Left renal cortex interstitium (tissue), 4 donors: ENCODE measurements at regions not wholly inside any gene's neighbourhood (a gene's known extent, or its start where the extent isn't known, plus 50 kb on each side); places are given as distances from the start of the nearest gene placed in this dataset.
A peak's percentile ranks its signal among the peaks of the same experiment; 100 is the strongest.
"Not testable (repeated sequence)": the region's sequence is repeated elsewhere in the genome, so short reads cannot be mapped to it uniquely, and the experiment has no call there.

Source experiments
- DNase-seq, 4 donors: peaks; one replicate each; pipeline ENCODE4 v3.0.0-alpha.2; 2013; ENCODE audit warnings: low read depth in 4 of 4, low spot score in 2 of 4, missing footprints in 1 of 4

- DNase-seq: no peak
These were observed 476.8 kb upstream of the CYLC2 start for GRCh38 chr9:102518324-102518723.

DNA sequence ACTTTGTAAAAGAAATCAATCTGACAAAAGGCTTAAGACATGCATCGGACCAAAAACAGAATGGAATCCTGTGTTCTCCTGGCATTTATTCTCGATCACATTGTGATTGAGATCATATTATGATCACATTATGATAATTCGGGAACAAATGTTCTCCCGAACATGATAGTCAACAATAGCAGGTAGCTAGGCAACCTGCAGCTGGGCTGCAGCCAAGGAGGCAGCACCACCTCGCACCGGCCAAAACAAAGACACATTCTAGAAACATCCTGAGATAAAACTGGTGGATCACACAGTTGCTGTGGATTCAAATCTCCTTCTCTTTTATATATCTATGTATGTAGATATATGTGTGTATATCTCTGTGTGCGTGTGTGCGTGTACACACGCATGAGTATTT lies 480.6 kb upstream of the CYLC2 start:
- DNase-seq: no peak

GRCh38 chr9:102507044-102507687 lies 488.0 kb upstream of the CYLC2 start:
- no peak for DNase-seq

GRCh38 chr9:102506406-102506805 lies 488.7 kb upstream of the CYLC2 start:
- DNase-seq: peak in 3 of 4 donors; percentile 45 to 53 (median 47)

- DNase-seq: no peak
These were observed 495.7 kb upstream of the CYLC2 start for GRCh38 chr9:102499468-102499867.

- DNase-seq: no peak
These were observed 497.4 kb upstream of the CYLC2 start for GRCh38 chr9:102497709-102498108.

- not testable (repeated sequence) for DNase-seq
These were observed 508.2 kb upstream of the CYLC2 start for GRCh38 chr9:102486976-102487375.

GRCh38 chr9:102483651-102484050 lies 511.5 kb upstream of the CYLC2 start:
- no peak for DNase-seq

DNA sequence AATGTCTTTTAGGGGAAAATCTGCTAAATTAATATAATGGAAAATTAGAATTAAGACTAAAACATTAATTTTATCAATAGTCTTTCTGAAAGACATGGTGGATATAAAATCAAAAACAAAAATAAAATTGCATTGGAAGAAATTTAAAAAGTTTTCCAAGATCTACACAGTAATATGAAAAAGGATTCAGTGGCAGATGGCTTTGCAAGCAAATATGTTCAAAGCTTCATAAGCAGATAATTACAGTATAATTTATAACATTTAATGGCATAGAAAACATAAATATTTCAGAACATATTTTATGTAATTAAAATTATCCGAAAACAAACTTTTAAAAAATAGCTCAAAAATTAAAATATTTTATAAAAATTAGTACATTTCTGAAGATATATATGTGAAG lies 512.4 kb upstream of the CYLC2 start:
- no peak for DNase-seq

- DNase-seq: no peak
These were observed 515.9 kb upstream of the CYLC2 start for GRCh38 chr9:102479191-102479590.

GRCh38 chr9:102474357-102474756 lies 520.8 kb upstream of the CYLC2 start:
- no peak for DNase-seq

DNA sequence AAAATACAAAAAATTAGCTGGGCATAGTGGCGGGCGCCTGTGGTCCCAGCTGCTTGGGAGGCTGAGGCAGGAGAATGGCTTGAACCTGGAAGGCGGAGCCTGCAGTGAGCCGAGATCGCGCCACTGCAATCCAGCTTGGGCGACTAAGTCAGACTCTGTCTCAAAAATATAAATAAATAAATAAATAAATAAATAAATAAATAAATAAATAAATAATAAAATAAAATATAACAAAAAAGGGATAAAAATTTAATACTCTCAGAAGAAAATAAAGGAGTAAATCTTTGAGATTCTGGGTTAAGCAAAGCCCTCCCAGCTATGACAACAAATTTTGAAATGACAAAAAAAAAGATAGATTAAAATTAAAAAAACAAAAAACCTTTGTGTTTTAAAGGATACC lies 525.7 kb upstream of the CYLC2 start:
- DNase-seq: not testable (repeated sequence)

DNA sequence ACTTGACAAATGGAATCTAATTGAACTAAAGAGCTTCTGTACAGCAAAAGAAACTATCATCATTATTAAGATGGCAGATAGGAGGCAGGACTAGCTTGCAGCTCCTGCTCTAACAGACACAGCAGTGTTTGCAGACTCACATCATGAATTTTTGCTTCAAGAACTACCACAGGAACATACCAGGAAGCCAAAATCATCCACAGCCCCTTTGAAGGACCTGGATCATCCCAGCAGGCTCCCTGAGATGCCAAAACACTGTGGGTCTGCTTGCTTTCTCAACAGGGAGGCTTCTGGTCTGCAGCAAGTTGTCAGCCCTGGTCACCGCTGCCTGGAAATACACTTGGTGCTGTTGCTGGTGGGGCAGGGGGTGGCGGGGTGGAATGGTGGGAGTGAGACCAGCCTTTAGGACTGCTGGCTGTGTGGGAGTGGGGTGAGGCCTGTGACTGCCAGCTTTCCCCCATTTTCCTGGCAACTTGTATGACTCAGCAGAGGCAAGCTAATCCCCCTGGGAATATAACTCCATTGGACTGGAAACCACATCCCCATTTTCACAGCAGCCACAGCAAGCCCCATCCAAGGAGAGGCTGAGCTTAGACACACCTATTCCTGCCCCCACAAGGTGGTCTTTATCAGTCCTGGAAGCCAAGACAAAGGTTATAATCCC lies 533.8 kb upstream of the CYLC2 start:
- DNase-seq: no peak

GRCh38 chr9:102459828-102460227 lies 535.3 kb upstream of the CYLC2 start:
- DNase-seq: no peak

DNA sequence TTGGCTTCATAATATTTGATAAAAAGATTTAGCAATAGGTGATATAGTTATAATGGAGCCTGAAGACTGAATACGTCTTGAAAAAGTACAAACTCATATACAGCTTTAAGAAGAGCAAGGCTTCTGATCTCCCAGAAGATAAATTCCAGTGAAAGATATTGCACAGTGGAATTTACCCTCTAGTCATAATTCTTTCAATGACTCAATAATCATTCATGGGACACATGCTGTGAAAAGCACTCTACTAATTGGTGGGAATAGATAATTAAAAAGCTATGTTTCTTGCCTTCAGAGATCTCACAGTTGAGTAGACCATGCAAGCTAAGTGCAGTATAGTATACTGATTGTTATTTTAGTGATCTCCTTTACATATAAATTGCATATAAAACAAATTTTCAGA lies 538.6 kb upstream of the CYLC2 start:
- DNase-seq: no peak

GRCh38 chr9:102445906-102446305 lies 549.2 kb upstream of the CYLC2 start:
- no peak for DNase-seq

GRCh38 chr9:102445181-102445747 lies 549.9 kb upstream of the CYLC2 start:
- no peak for DNase-seq

- no peak for DNase-seq
These were observed 555.5 kb upstream of the CYLC2 start for GRCh38 chr9:102439583-102439982.

DNA sequence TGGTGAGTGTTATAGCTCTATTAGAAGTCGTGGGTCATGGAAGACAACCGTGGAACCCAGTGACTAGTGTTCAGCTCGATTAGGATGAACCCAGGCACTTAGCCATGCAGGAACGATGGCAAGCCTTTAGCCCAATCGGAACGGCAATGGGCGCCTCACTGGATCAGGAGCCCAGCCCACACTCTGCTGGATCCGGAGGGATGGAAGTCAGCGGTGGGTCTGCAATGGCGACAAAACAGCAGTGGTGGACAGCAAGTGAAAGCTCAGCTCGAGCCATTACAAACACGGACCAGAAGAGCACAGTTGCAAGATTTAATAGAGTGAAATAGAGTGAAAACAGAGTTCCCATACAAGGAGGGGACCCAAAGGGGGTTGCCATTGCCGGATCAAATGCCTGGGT lies 558.5 kb upstream of the CYLC2 start:
- DNase-seq: not testable (repeated sequence)

- DNase-seq: no peak
These were observed 559.7 kb upstream of the CYLC2 start for GRCh38 chr9:102435427-102435826.

DNA sequence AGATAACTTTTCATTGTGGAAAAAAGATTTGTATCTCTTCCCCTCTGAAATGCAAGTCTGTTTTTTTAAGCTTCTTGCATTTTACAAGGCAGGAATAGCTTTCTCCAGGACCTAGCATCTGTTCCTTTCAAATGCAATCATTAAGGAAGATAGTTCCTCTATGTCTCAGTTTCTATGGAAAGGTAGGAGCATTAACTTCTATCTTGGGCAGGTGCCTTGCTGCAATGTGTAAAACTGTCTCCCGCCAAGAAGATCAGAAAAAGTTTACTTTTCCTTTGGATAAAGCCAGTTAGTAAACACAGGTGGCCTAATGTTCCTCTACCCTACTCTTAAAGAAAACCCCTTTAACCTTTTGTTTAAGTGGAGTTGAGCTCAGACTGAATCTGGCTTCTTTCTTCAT lies 560.6 kb upstream of the CYLC2 start:
- no peak for DNase-seq

DNA sequence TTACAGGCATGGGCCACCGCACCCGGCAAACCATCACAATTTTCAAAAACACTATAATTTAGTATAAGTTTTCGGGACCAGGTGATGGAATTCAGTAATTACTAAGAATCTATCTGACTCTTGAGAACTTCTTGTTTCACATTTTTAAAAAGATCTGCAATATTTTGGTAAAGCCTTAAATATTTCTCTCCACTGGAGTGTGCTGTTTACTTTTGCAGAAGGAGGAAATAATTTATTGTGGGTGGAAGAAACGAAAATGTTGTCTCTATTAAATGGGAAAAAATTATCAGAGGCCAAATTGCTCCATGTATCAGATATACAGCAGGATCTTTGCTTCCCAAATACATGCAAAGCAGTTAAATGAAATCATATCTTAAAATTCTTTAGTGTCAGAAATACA lies 566.8 kb upstream of the CYLC2 start:
- DNase-seq: no peak
